SK-MEL-5 (cell line): ENCODE measurements at regions not wholly inside any gene's neighbourhood (a gene's known extent, or its start where the extent isn't known, plus 50 kb on each side); places are given as distances from the start of the nearest gene placed in this dataset.
"Not testable (repeated sequence)": the region's sequence is repeated elsewhere in the genome, so short reads cannot be mapped to it uniquely, and the experiment has no call there.

Experiments used
- DNase-seq: peaks from one replicate; pipeline ENCODE4 v3.0.0-alpha.2; 2016; ENCODE audit warnings: low read depth, low spot score
- in situ Hi-C: cut with HindIII; loops from 2 replicates; pipeline ENCODE4 v1.10.0; 2016; ENCODE audit warnings: low sequenced_read_pairs, high pct_unique_total_duplicates, low pct_unique_long_range_greater_than_20kb

DNA sequence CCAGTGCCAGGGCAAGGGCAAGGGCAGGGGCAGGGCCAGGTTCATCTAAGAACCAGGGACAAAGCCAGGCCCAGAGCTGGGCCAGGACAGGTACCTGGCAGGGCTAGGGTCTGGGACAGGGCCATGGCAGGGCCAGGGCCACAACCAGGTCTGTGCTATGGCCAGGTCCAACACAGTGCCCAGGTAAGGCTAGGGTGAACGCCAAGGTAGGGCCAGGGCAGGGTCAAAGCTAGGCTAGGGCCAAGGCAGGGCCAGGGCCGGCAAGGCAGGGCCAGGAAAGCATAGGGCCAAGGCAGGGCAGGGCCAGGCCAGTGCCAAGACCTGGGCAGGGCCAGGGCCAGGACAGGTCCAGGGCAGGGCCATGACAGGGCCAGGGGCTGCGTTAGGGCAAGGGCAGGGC, 398.7 kb downstream of the GOLGA6L6 start:
- DNase-seq, in situ Hi-C loops: not testable (repeated sequence)

- in situ Hi-C loops, DNase-seq: not testable (repeated sequence)
Measured at GRCh38 chr15:20142410-20142809, 399.2 kb downstream of the GOLGA6L6 start.

DNA sequence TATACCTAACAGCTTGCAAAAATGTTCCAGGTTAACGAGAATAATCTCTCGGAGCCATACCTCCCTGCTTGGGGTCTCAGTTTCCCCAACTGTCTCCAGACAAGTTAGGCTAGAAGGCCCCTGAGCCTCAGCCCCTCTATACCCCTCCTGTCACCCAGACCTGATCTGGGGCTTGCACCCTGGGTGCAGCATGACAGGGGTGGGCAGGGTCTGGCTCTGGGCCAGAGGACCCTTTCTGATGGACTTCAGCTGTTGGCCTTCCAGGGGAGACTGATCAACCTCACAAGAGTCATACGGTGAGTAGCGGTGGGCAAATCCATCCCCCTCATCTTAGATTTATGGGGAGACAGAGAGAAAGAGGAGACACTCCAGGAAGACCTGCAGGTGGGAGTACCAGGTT, 416.9 kb downstream of the GOLGA6L6 start:
- in situ Hi-C loops, DNase-seq: not testable (repeated sequence)

- in situ Hi-C loops = no loop called here
- DNase-seq = no peak
Measured at GRCh38 chr15:20106026-20106425, 435.6 kb downstream of the GOLGA6L6 start.

- DNase-seq, in situ Hi-C loops: not testable (repeated sequence)
Measured at GRCh38 chr15:20105011-20105990, 436.3 kb downstream of the GOLGA6L6 start.

- DNase-seq, in situ Hi-C loops: not testable (repeated sequence)
Measured at GRCh38 chr15:20104551-20104950, 437.0 kb downstream of the GOLGA6L6 start.

- in situ Hi-C loops, DNase-seq: not testable (repeated sequence)
Measured at GRCh38 chr15:20102862-20103261, 438.7 kb downstream of the GOLGA6L6 start.

DNA sequence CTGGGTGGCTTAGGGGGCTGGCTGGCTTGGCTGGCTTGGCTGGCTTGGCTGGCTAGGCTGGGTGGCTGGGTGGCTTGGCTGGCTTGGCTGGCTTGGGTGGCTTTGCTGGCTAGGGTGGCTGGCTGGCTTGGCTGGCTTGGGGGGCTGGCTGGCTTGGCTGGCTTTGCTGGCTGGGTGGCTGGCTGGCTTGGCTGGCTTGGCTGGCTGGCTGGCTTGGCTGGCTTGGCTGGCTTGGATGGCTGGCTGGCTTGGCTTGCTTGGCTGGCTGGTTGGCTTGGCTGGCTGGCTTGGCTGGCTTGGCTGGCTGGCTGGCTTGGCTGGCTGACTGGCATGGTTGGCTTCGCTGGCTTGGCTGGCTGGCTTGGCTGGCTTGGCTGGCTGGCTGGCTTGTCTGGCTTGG, 439.4 kb downstream of the GOLGA6L6 start:
- in situ Hi-C loops = not testable (repeated sequence)

DNA sequence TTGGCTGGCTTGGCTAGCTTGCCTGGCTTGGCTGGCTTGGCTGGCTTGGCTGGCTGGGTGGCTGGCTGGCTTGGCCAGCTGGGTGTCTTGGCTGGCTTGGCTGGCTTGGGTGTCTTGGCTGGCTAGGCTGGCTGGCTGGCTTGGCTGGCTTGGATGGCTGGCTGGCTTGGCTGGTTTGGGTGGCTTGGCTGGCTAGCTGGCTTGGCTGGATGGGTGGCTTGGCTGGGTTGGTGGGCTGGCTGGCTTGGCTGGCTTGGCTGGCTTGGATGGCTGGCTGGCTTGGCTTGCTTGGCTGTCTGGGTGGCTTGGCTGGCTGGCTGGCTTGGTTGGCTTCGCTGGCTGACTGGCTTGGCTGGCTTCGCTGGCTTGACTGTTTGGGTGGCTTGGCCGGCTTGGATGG, 440.3 kb downstream of the GOLGA6L6 start:
- in situ Hi-C loops, DNase-seq: not testable (repeated sequence)

More for the DNA sequence above, 439.4 kb downstream of the GOLGA6L6 start:
- not testable (repeated sequence) for DNase-seq

DNA sequence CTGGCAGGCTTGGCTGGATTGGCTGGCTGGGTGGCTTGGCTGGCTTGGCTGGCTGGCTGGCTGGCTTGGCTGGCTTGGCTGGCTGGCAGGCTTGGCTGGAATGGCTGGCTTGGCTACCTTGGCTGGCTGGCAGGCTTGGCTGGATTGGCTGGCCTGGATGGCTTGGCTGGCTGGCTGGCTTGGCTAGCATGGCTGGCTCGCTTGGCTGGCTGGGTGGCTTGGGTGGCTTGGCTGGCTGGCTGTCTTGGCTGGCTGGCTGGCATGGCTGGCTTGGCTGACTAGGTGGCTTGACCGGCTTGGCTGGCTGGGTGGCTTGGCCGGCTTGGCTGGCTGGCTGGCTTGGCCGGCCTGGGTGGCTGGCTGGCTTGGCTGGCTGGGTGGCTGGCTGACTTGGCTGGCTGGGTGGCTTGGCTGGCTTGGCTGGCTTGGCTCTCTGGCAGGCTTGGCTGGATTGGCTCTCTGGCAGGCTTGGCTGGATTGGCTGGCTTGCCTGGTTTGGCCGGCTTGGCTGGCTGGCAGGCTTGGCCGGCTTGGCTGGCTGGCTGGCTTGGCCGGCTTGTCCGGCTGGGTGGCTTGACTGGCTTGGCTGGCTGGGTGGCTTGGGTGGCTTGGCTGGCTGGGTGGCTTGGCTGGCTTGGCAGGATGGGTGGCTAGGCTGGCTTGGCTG, 440.9 kb downstream of the GOLGA6L6 start:
- in situ Hi-C loops, DNase-seq: not testable (repeated sequence)

DNA sequence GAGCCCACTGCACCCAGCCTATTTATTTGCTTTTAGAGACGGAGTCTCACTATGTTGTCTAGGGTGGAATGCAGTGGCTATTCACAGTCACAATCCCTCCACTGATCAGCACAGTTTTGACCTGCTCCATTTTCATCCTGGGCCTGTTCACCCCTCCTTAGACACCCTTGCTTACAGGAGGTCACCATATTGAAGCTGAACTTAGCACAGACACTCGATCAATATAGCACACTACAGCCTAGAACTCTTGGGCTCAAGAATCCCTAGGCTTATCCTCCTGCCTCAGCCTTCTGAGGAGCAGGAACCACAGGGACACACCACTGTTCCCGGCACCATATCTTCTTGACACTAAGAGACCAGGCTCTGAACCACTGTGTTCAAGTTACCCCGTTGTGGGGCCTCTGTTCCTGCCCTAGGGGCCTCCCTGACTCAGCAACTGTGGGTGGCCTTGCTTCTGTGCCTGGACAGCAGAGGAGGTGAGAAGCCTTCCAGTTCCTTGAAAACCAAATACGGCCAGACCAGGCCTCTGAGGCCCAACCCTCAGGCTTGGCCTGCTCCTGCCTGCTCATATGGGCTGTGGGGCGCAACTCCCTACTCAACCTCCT, 445.8 kb downstream of the GOLGA6L6 start:
- DNase-seq, in situ Hi-C loops: not testable (repeated sequence)

DNA sequence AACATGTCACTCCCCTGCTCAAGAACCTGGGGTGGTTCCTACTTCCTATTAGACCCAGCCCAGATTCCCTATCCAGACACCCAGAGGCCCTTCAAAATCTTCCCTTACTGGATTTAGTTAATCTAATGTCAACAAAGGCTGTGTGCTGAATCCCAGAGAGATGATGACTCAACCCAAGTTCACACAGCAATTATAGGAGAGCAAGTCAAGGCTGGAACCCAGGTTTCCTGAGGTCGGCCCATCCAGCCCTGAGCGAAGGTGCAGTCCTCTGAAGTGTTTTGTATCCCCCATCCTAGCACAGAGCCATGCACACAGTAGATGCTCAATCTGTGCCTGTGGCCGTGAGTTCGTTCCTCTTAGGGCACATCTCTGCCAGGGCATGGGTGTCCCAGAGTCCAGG, 452.1 kb downstream of the GOLGA6L6 start:
- in situ Hi-C loops, DNase-seq: not testable (repeated sequence)

DNA sequence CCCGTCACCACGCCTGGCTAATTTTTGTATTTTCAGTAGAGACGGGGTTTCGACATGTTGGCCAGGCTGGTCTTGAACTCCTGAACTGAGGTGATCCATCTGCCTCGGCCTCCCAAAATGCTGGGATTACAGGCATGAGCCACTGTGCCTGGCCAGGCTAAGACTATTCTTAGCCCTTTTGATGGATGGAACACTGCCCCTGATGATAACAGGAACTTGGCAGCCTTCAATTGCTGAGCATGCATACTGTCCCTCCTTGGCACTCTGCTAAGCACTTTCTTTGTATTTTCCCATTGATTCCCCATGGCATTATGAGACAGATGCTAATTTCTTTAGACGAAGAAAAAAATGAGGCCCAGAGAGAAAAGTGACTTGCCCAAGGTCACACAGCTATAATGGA, 457.6 kb downstream of the GOLGA6L6 start:
- in situ Hi-C loops, DNase-seq: not testable (repeated sequence)

- in situ Hi-C loops, DNase-seq: not testable (repeated sequence)
Measured at GRCh38 chr15:20074082-20074481, 467.5 kb downstream of the GOLGA6L6 start.

DNA sequence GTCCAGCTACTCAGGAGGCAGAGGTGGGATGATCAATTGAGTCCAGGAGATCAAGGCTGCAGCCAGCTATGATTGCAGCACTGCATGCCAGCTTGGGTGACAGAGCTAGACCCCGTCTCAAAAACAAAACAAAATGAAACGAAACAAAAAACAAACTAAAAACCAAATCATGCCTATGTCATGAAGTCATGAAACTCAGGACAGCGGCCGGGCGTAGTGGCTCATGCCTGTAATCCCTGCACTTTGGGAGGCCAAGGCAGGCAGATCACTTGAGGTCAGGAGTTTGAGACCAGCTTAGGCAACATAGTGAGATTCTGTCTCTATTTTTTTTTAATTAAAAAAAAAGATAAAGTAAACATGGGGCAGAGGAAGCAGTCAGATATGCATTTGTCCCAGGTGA, 472.6 kb downstream of the GOLGA6L6 start:
- DNase-seq, in situ Hi-C loops: not testable (repeated sequence)

- in situ Hi-C loops, DNase-seq: not testable (repeated sequence)
Measured at GRCh38 chr15:20066173-20066572, 475.4 kb downstream of the GOLGA6L6 start.

GRCh38 chr15:20065508-20065907, 476.1 kb downstream of the GOLGA6L6 start:
- DNase-seq, in situ Hi-C loops: not testable (repeated sequence)

GRCh38 chr15:20063167-20063566, 478.4 kb downstream of the GOLGA6L6 start:
- DNase-seq, in situ Hi-C loops: not testable (repeated sequence)
